Hepatocyte (in vitro differentiated cells): ENCODE measurements at regions not wholly inside any gene's neighbourhood (a gene's known extent, or its start where the extent isn't known, plus 50 kb on each side); places are given as distances from the start of the nearest gene placed in this dataset.
"Not testable (repeated sequence)": the region's sequence is repeated elsewhere in the genome, so short reads cannot be mapped to it uniquely, and the experiment has no call there.

Experiments
- CTCF ChIP-seq: fragments of 200-600 bp; sonication (generic); IDR thresholded peaks from 2 replicates; pipeline ENCODE4 v1.5.1; 2016; ENCODE audit warnings: antibody characterized with exemption, mild to moderate bottlenecking; ENCODE audit not compliant: poor library complexity
- EZH2 ChIP-seq: fragments of 200-600 bp; sonication (generic); IDR thresholded peaks from 2 replicates; pipeline ENCODE4 v1.6.1; 2016; ENCODE audit warnings: antibody characterized with exemption, mild to moderate bottlenecking, borderline replicate concordance
- EZH2phosphoT487 ChIP-seq: fragments of 200-600 bp; sonication (generic); IDR thresholded peaks from one replicate; pipeline ENCODE4 v1.6.1; 2018; ENCODE audit warnings: antibody characterized with exemption, mild to moderate bottlenecking, low read depth, moderate library complexity; ENCODE audit not compliant: unreplicated experiment, severe bottlenecking

GRCh38 chr6:137682658-137683057 lies 184.4 kb upstream of the TNFAIP3 start:
- not testable (repeated sequence) for TF ChIP-seq CTCF, EZH2, EZH2phosphoT487
